Gastroesophageal sphincter (tissue), 4 donors: ENCODE measurements at regions not wholly inside any gene's neighbourhood (a gene's known extent, or its start where the extent isn't known, plus 50 kb on each side); places are given as distances from the start of the nearest gene placed in this dataset.

Experiments used
- ATAC-seq: fragments of 150-250 bp; one replicate; pipeline ENCODE4 v1.9.1; 2016; ENCODE audit warnings: mild to moderate bottlenecking, moderate library complexity
- H3K27ac ChIP-seq, 4 donors: fragments of 200-600 bp; sonication (generic) in 3 of 4; 1 replicate in 3 of 4; 2 replicates in 1 of 4; pipeline ENCODE4 v1.5.1; 2016 to 2019
- H3K27me3 ChIP-seq: fragments of 200-600 bp; sonication (generic); one replicate; pipeline ENCODE4 v1.5.1; 2019
- H3K36me3 ChIP-seq, 2 donors: fragments of 200-600 bp; sonication (generic); one replicate each; pipeline ENCODE4 v1.5.1; 2019; ENCODE audit warnings: control low read depth in 1 of 2
- H3K4me1 ChIP-seq, 3 donors: fragments of 200-600 bp; sonication (generic); 1 replicate in 2 of 3; 2 replicates in 1 of 3; pipeline ENCODE4 v1.5.1; 2016 to 2019; ENCODE audit warnings: control low read depth in 2 of 3
- H3K4me3 ChIP-seq, 2 donors: fragments of 200-600 bp; sonication (generic); one replicate each; pipeline ENCODE4 v1.5.1; 2019; ENCODE audit warnings: mild to moderate bottlenecking in 1 of 2, moderate library complexity in 1 of 2
- H3K9me3 ChIP-seq, 3 donors: fragments of 200-600 bp; sonication (generic); one replicate each; pipeline ENCODE4 v1.5.1; 2017 to 2019; ENCODE audit warnings: control low read depth in 2 of 3
- CTCF ChIP-seq, 4 experiments: fragments of 200-600 bp in 2 of 4; fragments of 450-650 bp in 2 of 4; sonication (generic) in 1 of 4; IDR thresholded peaks; one replicate each; pipeline ENCODE4 v1.5.1; 2017 to 2019; ENCODE audit warnings: antibody characterized with exemption in 4 of 4, mild to moderate bottlenecking in 2 of 4, moderate library complexity in 2 of 4
- EP300 ChIP-seq: sonication (generic); formaldehyde crosslinking; IDR thresholded peaks from one replicate; pipeline ENCODE4 v1.6.1; 2017; ENCODE audit warnings: antibody characterized with exemption, mild to moderate bottlenecking
- POLR2A ChIP-seq, 2 donors: fragments of 450-650 bp; IDR thresholded peaks; one replicate each; pipeline ENCODE4 v1.6.1; 2017; ENCODE audit warnings: antibody characterized with exemption in 2 of 2, mild to moderate bottlenecking in 2 of 2, moderate library complexity in 1 of 2
- POLR2AphosphoS5 ChIP-seq: sonication (generic); formaldehyde crosslinking; IDR thresholded peaks from one replicate; pipeline ENCODE4 v1.6.1; 2017; ENCODE audit warnings: antibody characterized with exemption
- WGBS, 2 donors: methylation state at CpG; one replicate each; pipeline ENCODE4 v1.1.5; 2018; ENCODE audit warnings: low coverage in 1 of 2; 5-methylcytosine and 5-hydroxymethylcytosine counted together

GRCh38 chr5:167303582-167303981 lies 987.9 kb upstream of the WWC1 start:
- no peaks in the 10 kb centered on the region for H3K36me3 ChIP-seq
- no peak for ATAC-seq
- no peaks in the 10 kb centered on the region for H3K27me3 ChIP-seq
- no peak for TF ChIP-seq POLR2A (IDR thresholded peaks at IDR 0.05)
- no peak for TF ChIP-seq POLR2AphosphoS5
- no peak for TF ChIP-seq CTCF (IDR thresholded peaks at IDR 0.05)
- TF ChIP-seq EP300 = no peak
- no peaks in the 10 kb centered on the region for H3K4me1 ChIP-seq
- H3K27ac ChIP-seq = no peak overlapping the region
- no peaks in the 10 kb centered on the region for H3K9me3 ChIP-seq
- WGBS, 2 donors = 90 to 100% methylated on average over 3 of the region's 3 CpGs
- no peak overlapping the region for H3K4me3 ChIP-seq

- ATAC-seq = no peak
- Histone ChIP-seq H3K36me3 (no peaks in the 10 kb centered on the region), H3K4me3 (no peak overlapping the region), H3K9me3 (no peaks in the 10 kb centered on the region), H3K4me1 (no peaks in the 10 kb centered on the region), H3K27ac (no peak overlapping the region), H3K27me3 (no peaks in the 10 kb centered on the region)
- TF ChIP-seq POLR2AphosphoS5 (no peak), EP300 (no peak), POLR2A (IDR thresholded peaks at IDR 0.05) (no peak), CTCF (IDR thresholded peaks at IDR 0.05) (no peak)
- 50 to 58% methylated on average over 4 to 6 of the region's 6 CpGs for WGBS, 2 donors
Measured at GRCh38 chr5:167304834-167305469, 986.5 kb upstream of the WWC1 start.

- Histone ChIP-seq H3K27ac (no peak overlapping the region), H3K4me1 (no peaks in the 10 kb centered on the region), H3K36me3 (no peaks in the 10 kb centered on the region), H3K4me3 (no peak overlapping the region), H3K27me3 (no peaks in the 10 kb centered on the region), H3K9me3 (no peaks in the 10 kb centered on the region)
- no peak for TF ChIP-seq POLR2AphosphoS5
- TF ChIP-seq POLR2A (IDR thresholded peaks at IDR 0.05) = no peak
- TF ChIP-seq CTCF (IDR thresholded peaks at IDR 0.05) = no peak
- TF ChIP-seq EP300 = no peak
- ATAC-seq = no peak
- 57 to 84% methylated on average over 8 to 9 of the region's 9 CpGs for WGBS, 2 donors
Measured at GRCh38 chr5:167305591-167306213, 985.7 kb upstream of the WWC1 start.

GRCh38 chr5:167307042-167307441 lies 984.4 kb upstream of the WWC1 start:
- TF ChIP-seq CTCF (IDR thresholded peaks at IDR 0.05) (no peak), EP300 (no peak), POLR2A (IDR thresholded peaks at IDR 0.05) (no peak), POLR2AphosphoS5 (no peak)
- H3K9me3 ChIP-seq = no peaks in the 10 kb centered on the region

GRCh38 chr5:167308466-167308865 lies 983.0 kb upstream of the WWC1 start:
- TF ChIP-seq POLR2A (IDR thresholded peaks at IDR 0.05) (no peak), POLR2AphosphoS5 (no peak), EP300 (no peak), CTCF (IDR thresholded peaks at IDR 0.05) (no peak)
- no peak for ATAC-seq

More at GRCh38 chr5:167307042-167307441, 984.4 kb upstream of the WWC1 start:
- 44 to 51% methylated on average over 4 of the region's 4 CpGs for WGBS, 2 donors
- H3K4me3 ChIP-seq = no peak overlapping the region
- H3K36me3 ChIP-seq = no peaks in the 10 kb centered on the region
- no peak for ATAC-seq
- H3K27ac ChIP-seq = no peak overlapping the region
- H3K4me1 ChIP-seq = no peaks in the 10 kb centered on the region
- no peaks in the 10 kb centered on the region for H3K27me3 ChIP-seq

More at GRCh38 chr5:167308466-167308865, 983.0 kb upstream of the WWC1 start:
- H3K4me1 ChIP-seq = no peaks in the 10 kb centered on the region
- no peak overlapping the region for H3K4me3 ChIP-seq
- 56 to 70% methylated on average over 4 to 5 of the region's 5 CpGs for WGBS, 2 donors
- H3K27ac ChIP-seq = no peak overlapping the region
- no peaks in the 10 kb centered on the region for H3K27me3 ChIP-seq
- H3K36me3 ChIP-seq = no peaks in the 10 kb centered on the region
- no peaks in the 10 kb centered on the region for H3K9me3 ChIP-seq
